NCI-H187 treated with DMSO at 0.1 percent for 48 hours (cell line): ENCODE measurements at regions not wholly inside any gene's neighbourhood (a gene's known extent, or its start where the extent isn't known, plus 50 kb on each side); places are given as distances from the start of the nearest gene placed in this dataset.
"Not testable (repeated sequence)": the region's sequence is repeated elsewhere in the genome, so short reads cannot be mapped to it uniquely, and the experiment has no call there.

Experiments used
- DNase-seq: peaks from one replicate; lab custom pipeline; 2025; lab: John Stamatoyannopoulos, UW

DNA sequence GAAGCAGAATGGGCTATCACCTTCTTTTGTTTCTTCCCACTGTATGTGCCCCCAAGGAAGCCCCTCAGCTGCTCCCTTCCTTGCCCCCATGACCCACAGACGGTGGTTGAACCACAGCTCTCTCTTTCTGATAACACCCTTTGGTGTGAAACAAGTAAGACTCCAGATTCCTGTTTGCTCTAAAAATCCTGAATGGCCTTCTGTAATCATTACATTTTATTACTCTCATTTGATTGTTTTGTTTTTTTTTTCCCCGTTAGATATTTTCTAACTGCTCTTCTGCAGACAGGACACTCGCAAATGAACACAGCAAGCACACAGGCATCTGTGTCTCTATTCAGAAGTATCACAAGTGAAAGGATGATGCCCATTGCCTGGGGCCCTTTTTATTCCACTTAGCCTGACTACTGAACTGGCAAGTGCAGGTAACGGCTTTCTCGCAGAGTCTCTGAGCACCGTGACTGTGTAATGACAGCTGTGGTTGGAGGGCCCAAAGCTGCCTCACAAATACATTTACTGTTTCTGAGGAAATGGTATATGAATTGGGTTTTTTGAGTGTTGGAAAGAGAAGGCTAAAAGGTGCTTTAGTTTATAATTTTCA, 59.3 kb downstream of the OXGR1 start:
- peak; percentile 40 for DNase-seq

DNA sequence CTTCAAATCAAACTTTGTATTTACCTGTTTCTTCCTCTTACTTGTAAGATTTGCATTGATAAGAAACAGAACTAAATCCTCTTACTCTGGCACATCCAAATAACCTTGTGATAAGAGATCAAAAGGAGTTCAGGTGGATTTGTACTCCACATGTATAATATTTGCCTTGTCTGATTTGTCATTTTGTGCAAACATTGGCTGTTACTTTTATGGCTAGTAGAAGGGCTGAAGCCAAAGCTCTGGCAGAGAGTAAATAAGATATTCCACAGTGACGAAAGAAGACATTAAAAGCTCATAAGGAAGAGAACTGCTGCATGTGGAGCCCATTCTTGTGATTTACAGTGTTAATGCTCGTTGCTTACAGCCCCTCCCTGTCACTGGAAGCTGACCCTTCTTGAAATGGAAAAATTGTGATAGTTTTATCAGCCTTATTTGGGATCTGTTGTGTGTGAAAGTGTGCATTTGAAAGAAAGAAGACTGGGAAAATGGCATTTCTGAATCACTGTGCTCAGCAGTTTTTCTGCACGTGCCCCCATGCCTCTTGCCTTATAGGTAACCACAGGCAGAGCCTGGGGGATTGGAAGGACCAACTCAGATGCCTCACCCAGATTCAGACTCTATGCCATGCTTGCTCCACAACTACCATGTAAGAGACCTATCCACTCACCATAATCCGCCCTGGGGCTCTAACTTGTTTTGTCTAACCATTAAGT, 68.2 kb downstream of the OXGR1 start:
- DNase-seq, result no peak

DNA sequence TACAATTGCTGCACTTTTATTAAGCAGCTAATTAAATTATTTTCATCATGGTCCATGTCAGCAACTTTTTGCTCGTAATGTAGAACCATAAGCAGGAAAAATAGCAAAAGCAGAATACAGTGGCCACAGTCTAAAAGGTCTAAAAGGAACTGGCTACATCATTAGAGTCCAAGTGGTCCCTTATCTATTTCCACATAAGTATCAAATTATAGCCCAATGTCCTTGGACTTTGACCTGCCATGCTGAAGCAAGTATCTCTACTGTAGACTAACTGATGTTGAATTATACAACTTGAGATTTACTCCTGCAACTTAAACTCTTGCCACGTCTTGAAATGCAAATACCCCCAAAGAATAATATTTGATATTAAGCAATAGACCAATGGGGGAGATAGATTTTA, 68.8 kb downstream of the OXGR1 start:
- no peak for DNase-seq

DNA sequence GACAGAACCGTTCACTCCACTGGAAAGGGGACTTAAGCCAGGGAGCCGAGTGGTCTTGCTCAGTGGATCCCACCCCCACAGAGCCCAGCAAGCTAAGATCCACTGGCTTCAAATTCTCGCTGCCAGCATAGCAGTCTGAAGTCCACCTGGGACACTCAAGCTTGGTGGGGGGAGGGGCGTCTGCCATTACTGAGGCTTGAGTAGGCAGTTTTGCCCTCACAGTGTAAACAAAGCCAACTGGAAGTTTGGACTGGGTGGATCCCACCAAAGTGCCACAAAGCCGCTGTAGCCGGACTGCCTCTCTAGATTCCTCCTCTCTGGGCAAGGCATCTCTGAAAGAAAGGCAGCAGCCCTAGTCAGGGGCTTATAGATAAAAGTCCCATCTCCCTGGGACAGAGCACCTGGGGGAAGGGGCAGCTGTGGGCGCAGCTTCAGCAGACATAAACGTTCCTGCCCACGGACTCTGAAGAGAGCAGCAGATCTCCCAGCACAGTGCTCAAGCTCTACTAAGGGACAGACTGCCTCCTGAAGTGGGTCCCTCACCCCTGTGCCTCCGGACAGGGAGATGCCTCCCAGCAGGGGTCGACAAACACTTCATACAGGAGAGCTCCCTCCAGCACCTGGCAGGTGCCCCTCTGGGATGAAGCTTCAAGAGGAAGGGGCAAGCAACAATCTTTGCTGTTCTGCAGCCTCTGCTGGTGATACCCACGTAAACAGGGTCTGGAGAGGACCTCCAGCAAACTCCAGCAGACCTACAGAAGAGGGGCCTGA, 75.2 kb downstream of the OXGR1 start:
- not testable (repeated sequence) for DNase-seq

DNA sequence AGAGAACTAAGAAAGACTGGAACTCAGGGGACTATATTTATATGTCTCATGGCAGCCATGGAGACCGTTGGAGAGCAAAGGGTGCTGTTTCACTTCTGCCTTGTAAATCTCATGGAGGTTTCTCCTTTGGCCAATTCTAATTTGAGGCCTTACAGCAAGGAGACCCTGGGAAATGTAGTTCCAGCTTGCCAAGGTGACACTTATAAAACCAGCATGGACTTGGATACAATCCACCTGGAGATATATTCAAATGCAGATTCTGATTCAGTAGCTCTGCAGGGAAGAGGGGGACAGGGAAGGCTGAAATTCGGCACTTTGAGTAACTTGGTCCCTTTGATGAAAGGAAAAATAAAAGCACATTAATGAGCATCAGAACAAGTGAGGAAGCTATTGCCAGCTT, 90.0 kb downstream of the OXGR1 start:
- no peak for DNase-seq

DNA sequence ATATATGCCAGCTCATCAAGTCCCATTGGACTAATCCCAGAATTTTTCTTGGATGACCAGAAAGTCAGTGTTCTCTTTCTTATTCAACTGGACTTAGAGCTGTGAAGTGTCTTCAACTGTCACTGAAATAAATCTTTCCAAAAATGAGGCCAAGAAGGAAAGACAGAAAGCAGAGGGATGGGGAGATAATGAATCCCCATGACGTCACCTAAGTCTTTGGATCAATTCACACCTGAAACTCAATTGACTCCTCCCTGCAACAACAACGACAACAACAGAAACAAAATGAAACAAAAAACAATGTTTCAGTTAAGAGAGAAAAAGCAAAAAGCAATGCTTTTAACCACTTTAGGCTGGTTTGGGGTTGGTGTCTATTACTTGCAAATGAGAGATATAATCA, 91.2 kb downstream of the OXGR1 start:
- no peak for DNase-seq

DNA sequence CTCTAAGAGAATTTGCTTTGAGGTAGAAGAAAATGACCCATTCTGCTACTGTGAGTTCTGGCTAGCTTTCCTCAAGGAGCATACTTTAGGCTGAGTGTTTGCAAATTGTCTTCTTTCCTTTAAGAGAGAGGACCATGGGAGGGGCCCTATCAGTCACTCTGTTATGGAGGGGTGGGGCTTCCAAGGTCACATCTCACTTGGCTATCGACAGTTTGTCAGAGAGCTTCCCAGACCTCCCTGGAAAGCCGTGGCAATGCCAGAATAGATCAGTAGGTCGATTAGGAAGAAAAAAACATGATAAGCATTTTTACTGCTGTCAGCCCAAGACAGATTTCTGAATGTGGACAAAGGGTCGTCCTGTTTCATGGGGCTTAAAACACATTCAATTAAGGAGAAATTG, 93.3 kb downstream of the OXGR1 start:
- no peak for DNase-seq

DNA sequence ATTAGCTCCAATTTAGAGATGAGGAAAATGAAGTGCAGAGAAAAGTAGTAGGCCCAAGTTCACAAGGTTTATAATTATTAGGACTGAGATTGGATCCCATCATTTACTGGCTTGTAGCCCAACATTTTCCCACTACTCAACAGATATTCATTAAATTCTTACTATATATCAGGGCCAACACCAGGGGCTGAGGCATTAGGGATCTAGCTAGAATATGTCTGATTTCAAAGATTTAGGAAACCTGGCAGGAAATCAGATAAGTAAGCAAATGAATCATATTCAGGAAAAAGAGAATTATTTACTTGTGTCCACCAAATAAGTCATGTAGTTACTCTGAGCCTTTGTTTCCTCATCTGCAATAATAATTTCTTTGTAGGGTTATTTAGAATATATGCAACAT, 94.3 kb downstream of the OXGR1 start:
- DNase-seq, result no peak

DNA sequence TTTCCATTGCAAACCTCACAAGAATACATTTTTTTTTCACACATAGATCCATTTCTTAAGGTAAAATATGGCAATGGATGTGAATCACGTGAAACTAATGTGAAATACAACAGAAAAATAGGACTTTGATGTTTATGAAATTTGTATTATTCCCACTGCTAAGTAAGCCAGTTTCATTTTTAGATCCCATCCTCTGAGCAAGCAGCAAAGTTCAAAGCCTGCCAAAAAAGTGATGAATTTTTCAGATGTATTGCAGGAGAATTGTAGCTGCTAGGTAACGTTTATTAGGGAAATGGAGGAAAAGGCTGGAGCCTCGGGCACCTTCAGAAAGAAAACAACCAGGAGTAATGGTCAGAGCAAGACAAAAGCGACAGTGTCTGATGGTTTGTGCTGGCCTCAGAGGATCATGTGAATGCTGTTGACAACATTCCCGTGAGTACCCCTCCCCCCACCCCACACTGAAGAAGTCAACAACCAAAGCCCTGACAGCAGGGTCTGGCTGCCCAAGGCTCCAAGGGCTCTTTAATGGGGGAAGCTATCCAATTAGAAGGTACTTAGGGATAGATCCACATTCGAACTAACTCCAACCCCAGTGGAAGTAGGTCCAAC, 95.5 kb downstream of the OXGR1 start:
- no peak for DNase-seq

DNA sequence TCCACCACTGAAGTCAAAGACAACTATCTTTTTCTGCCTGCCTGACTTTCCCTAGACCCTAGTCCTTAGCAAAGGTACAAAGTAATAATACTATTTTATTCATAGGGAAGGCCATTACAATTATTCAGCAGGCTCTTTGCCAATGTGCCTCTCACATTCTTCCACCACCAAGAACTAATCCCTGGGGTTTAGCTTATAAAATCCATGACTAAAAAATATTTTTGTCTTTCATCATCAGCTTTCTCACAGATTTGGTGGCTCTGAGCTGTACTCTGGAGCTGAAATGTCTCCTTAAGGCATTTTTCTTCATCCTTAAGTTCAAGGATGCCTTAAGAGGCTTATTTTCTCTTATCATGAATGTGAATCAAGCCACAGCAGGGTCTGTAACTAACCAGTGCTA, 96.1 kb downstream of the OXGR1 start:
- no peak for DNase-seq
